GM12874 (cell line): ENCODE measurements at regions not wholly inside any gene's neighbourhood (a gene's known extent, or its start where the extent isn't known, plus 50 kb on each side); places are given as distances from the start of the nearest gene placed in this dataset.

Source experiments
- CTCF ChIP-seq: IDR thresholded peaks from 2 replicates; pipeline ENCODE4 v1.5.1; 2011; ENCODE audit warnings: low read depth, mild to moderate bottlenecking, control low read depth, low read length, moderate library complexity; ENCODE audit not compliant: insufficient read depth

DNA sequence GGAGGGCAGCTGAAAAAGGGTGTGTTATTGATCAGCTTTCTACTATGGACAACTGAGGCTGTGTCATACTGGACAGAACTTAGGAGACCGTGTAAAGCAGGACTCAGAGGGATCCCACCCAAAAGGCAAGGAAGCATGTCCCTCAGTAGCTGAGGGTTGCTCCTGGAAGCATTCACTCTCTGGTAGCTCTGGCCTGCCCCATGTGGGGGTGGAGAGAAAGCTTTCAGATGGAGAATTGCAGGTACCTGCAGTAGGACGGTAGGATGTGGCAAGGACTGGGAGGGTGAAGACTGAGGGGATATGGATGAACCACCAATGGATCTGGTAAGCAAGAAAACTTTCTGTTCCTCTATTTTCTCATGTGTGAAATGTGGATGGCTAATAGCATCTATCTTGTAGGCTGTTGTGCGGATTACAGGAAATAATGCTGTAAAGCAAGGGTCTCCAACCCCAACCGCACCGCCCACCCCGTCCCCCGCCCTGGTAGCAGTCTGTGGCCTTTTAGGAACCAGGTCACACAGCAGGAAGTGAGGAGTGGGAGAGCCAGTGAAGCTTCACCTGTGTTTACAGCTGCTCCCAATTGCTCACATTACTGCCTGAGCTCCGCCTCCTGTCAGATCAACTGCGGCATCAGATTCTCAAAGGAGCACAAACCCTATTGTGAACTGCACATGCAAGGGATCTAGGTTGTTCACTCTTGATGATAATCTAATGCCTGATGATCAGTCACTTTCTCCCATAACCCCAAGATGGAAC lies 157.7 kb upstream of the PROK2 start:
- no peak for TF ChIP-seq CTCF

GRCh38 chr3:71940486-71940885 lies 155.5 kb upstream of the PROK2 start:
- no peak for TF ChIP-seq CTCF

GRCh38 chr3:71936681-71937080 lies 151.7 kb upstream of the PROK2 start:
- no peak for TF ChIP-seq CTCF

GRCh38 chr3:71934520-71935270 lies 149.7 kb upstream of the PROK2 start:
- no peak for TF ChIP-seq CTCF

- no peak for TF ChIP-seq CTCF
Observed at GRCh38 chr3:71931922-71932321, 147.0 kb upstream of the PROK2 start.

- TF ChIP-seq CTCF = peak; percentile 61
Observed at GRCh38 chr3:71930056-71930991, 145.4 kb upstream of the PROK2 start.

- no peak for TF ChIP-seq CTCF
Observed at GRCh38 chr3:71928212-71928611, 143.3 kb upstream of the PROK2 start.
